Endometrium (tissue), 2 donors: ENCODE measurements at regions not wholly inside any gene's neighbourhood (a gene's known extent, or its start where the extent isn't known, plus 50 kb on each side); places are given as distances from the start of the nearest gene placed in this dataset.
"Not testable (repeated sequence)": the region's sequence is repeated elsewhere in the genome, so short reads cannot be mapped to it uniquely, and the experiment has no call there.

ENCODE experiments used
- FAIRE-seq: peaks from 2 replicates; lab custom pipeline; 2012; peaks lifted over from hg19 to GRCh38; lab: Jason Lieb, UNC
- donor health status: control.
- donor health status: control.

- no peak for FAIRE-seq
Observed at GRCh38 chr6:82419132-82419581, 55.5 kb downstream of the TPBG start.

GRCh38 chr6:82419859-82420258, 56.2 kb downstream of the TPBG start:
- peak; percentile 59 for FAIRE-seq

- no peak for FAIRE-seq
Observed at GRCh38 chr6:82430611-82431010, 67.0 kb downstream of the TPBG start.

- FAIRE-seq, result no peak
Observed at GRCh38 chr6:82436740-82437139, 73.1 kb downstream of the TPBG start.

- FAIRE-seq, result no peak
Observed at GRCh38 chr6:82437701-82438100, 74.1 kb downstream of the TPBG start.

- FAIRE-seq, result no peak
Observed at GRCh38 chr6:82441047-82441855, 77.6 kb downstream of the TPBG start.

GRCh38 chr6:82442061-82442719, 78.6 kb downstream of the TPBG start:
- FAIRE-seq, result no peak

GRCh38 chr6:82458147-82458546, 94.5 kb downstream of the TPBG start:
- FAIRE-seq, result no peak

- no peak for FAIRE-seq
Observed at GRCh38 chr6:82458705-82459104, 95.1 kb downstream of the TPBG start.

GRCh38 chr6:82461536-82461935, 97.9 kb downstream of the TPBG start:
- no peak for FAIRE-seq

- FAIRE-seq, result no peak
Observed at GRCh38 chr6:82467338-82467737, 103.7 kb downstream of the TPBG start.

GRCh38 chr6:82470123-82470522, 106.5 kb downstream of the TPBG start:
- FAIRE-seq, result not testable (repeated sequence)

- FAIRE-seq, result not testable (repeated sequence)
Observed at GRCh38 chr6:82475106-82475505, 111.5 kb downstream of the TPBG start.

- FAIRE-seq, result no peak
Observed at GRCh38 chr6:82484001-82484400, 120.4 kb downstream of the TPBG start.

GRCh38 chr6:82484737-82485626, 121.4 kb downstream of the TPBG start:
- FAIRE-seq, result no peak

GRCh38 chr6:82487895-82488294, 124.3 kb downstream of the TPBG start:
- FAIRE-seq, result no peak

- FAIRE-seq, result no peak
Observed at GRCh38 chr6:82488403-82488802, 124.8 kb downstream of the TPBG start.

- no peak for FAIRE-seq
Observed at GRCh38 chr6:82492134-82492533, 128.5 kb downstream of the TPBG start.

GRCh38 chr6:82493467-82493866, 129.8 kb downstream of the TPBG start:
- no peak for FAIRE-seq

- no peak for FAIRE-seq
Observed at GRCh38 chr6:82494367-82494766, 130.8 kb downstream of the TPBG start.

GRCh38 chr6:82501901-82502300, 138.3 kb downstream of the TPBG start:
- FAIRE-seq, result not testable (repeated sequence)

GRCh38 chr6:82506526-82506925, 142.9 kb downstream of the TPBG start:
- FAIRE-seq, result no peak

GRCh38 chr6:82507112-82507511, 143.5 kb downstream of the TPBG start:
- FAIRE-seq, result no peak
